OCI-LY7 (cell line): ENCODE measurements at regions not wholly inside any gene's neighbourhood (a gene's known extent, or its start where the extent isn't known, plus 50 kb on each side); places are given as distances from the start of the nearest gene placed in this dataset.

Experiments
- BruUV-seq: library from RNA; stranded (reverse); fragments of 400-500 nt; replicated peaks from 2 replicates; lab custom pipeline; 2021; lab: Mats Ljungman, UMichigan
- CTCF ChIA-PET: fragments of 300-600 bp; sonication (Branson Sonifier 250); formaldehyde crosslinking; loops from one replicate; lab custom pipeline; 2022; ENCODE audit warnings: antibody characterized with exemption; ENCODE audit not compliant: unreplicated experiment; lab: Charles Lee
- POLR2A ChIA-PET: fragments of 300-600 bp; sonication (Branson Sonifier 250); formaldehyde crosslinking; loops from one replicate; lab custom pipeline; 2022; ENCODE audit warnings: antibody characterized with exemption; lab: Charles Lee
- DNase-seq: peaks from one replicate; pipeline ENCODE4 v3.0.0-alpha.2; 2015; ENCODE audit warnings: low spot score
- H2AFZ ChIP-seq: fragments of 200-600 bp; sonication (generic), shearing (Covaris generic); 2 replicates; pipeline ENCODE4 v1.6.1; 2014; ENCODE audit warnings: mild to moderate bottlenecking, antibody characterized with exemption, low read length, moderate library complexity
- H3K27ac ChIP-seq: fragments of 200-600 bp; sonication (generic); 2 replicates; pipeline ENCODE4 v1.5.1; 2014; ENCODE audit warnings: mixed run types, low read depth, mild to moderate bottlenecking, moderate library complexity, low read length, inconsistent platforms; ENCODE audit not compliant: poor library complexity, severe bottlenecking
- H3K36me3 ChIP-seq: fragments of 200-600 bp; sonication (generic); 2 replicates; pipeline ENCODE4 v1.6.1; 2014; ENCODE audit warnings: mild to moderate bottlenecking, antibody characterized with exemption, low read length, moderate library complexity, mixed read lengths; ENCODE audit not compliant: insufficient read depth
- H3K4me1 ChIP-seq: fragments of 200-600 bp; sonication (generic); 2 replicates; pipeline ENCODE4 v1.5.1; 2014; ENCODE audit warnings: mild to moderate bottlenecking, low read length; ENCODE audit not compliant: insufficient read depth, poor library complexity, severe bottlenecking
- H3K4me2 ChIP-seq: fragments of 200-600 bp; sonication (generic); 2 replicates; pipeline ENCODE4 v1.6.1; 2014; ENCODE audit warnings: mild to moderate bottlenecking, low read length
- H3K4me3 ChIP-seq: fragments of 200-600 bp; sonication (generic); 2 replicates; pipeline ENCODE4 v1.5.1; 2014; ENCODE audit warnings: mild to moderate bottlenecking, low read depth, low read length; ENCODE audit not compliant: poor library complexity, severe bottlenecking
- H3K79me2 ChIP-seq: fragments of 200-600 bp; sonication (generic); 2 replicates; pipeline ENCODE4 v1.6.1; 2016; ENCODE audit warnings: low read depth, mild to moderate bottlenecking, low read length, moderate library complexity, mixed read lengths; ENCODE audit not compliant: insufficient read depth
- H3K9me2 ChIP-seq: fragments of 200-600 bp; sonication (generic); 2 replicates; pipeline ENCODE4 v1.6.1; 2016; ENCODE audit warnings: mild to moderate bottlenecking, low read length, mixed read lengths; ENCODE audit not compliant: insufficient read depth
- H3K9me3 ChIP-seq: fragments of 200-600 bp; sonication (generic); 2 replicates; pipeline ENCODE4 v1.6.1; 2014; ENCODE audit warnings: mild to moderate bottlenecking, mixed run types, low read length, mixed read lengths
- H4K20me1 ChIP-seq: fragments of 200-600 bp; sonication (generic); 2 replicates; pipeline ENCODE4 v1.6.1; 2014; ENCODE audit warnings: mild to moderate bottlenecking, antibody characterized with exemption, low read length, moderate library complexity, mixed read lengths; ENCODE audit not compliant: insufficient read depth
- EZH2phosphoT487 ChIP-seq: fragments of 200-600 bp; sonication (generic); IDR thresholded peaks from 2 replicates; pipeline ENCODE4 v1.6.1; 2018; ENCODE audit warnings: low read depth, borderline replicate concordance, mild to moderate bottlenecking, mixed run types, antibody characterized with exemption, low read length, moderate library complexity, mixed read lengths
- intact Hi-C: fragments of 100-400 bp; cut with micrococcal nuclease; formaldehyde crosslinking; loops from one replicate; pipeline ENCODE4 v1.10.0; 2022; ENCODE audit not compliant: unreplicated experiment
- TF ChIP-seq, protein P1 (sequence below): fragments of 200-600 bp; sonication (generic); conservative IDR thresholded peaks from 2 replicates; pipeline ENCODE4 v1.5.1; 2014; ENCODE audit warnings: mild to moderate bottlenecking, antibody characterized with exemption, low read length, moderate library complexity, mixed read lengths

GRCh38 chr1:157307491-157307890 lies 169.3 kb upstream of the ETV3 start:
- no peak overlapping the region for H3K4me2 ChIP-seq
- H4K20me1 ChIP-seq = no peaks in the 10 kb centered on the region
- no peaks in the 10 kb centered on the region for H3K79me2 ChIP-seq
- H3K4me1 ChIP-seq = no peaks in the 10 kb centered on the region
- no peaks in the 10 kb centered on the region for H3K9me2 ChIP-seq
- no peak overlapping the region for H3K4me3 ChIP-seq
- no peak overlapping the region for H3K27ac ChIP-seq
- no TSS peak for BruUV-seq
- CTCF ChIA-PET = interaction anchor here (0.6 kb wide), 1 partner anchor 129 kb away, joined by 3 read pairs; no protein-coding TSS in a partner anchor
- intact Hi-C loops = no loop called here
- TF ChIP-seq, protein P1, sequence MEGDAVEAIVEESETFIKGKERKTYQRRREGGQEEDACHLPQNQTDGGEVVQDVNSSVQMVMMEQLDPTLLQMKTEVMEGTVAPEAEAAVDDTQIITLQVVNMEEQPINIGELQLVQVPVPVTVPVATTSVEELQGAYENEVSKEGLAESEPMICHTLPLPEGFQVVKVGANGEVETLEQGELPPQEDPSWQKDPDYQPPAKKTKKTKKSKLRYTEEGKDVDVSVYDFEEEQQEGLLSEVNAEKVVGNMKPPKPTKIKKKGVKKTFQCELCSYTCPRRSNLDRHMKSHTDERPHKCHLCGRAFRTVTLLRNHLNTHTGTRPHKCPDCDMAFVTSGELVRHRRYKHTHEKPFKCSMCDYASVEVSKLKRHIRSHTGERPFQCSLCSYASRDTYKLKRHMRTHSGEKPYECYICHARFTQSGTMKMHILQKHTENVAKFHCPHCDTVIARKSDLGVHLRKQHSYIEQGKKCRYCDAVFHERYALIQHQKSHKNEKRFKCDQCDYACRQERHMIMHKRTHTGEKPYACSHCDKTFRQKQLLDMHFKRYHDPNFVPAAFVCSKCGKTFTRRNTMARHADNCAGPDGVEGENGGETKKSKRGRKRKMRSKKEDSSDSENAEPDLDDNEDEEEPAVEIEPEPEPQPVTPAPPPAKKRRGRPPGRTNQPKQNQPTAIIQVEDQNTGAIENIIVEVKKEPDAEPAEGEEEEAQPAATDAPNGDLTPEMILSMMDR = no peak
- TF ChIP-seq EZH2phosphoT487 = no peak
- no peaks in the 10 kb centered on the region for H3K9me3 ChIP-seq
- no peak overlapping the region for H2AFZ ChIP-seq
- POLR2A ChIA-PET = no interaction called here
- H3K36me3 ChIP-seq = no peaks in the 10 kb centered on the region
- DNase-seq = no peak

GRCh38 chr1:157306896-157307295 lies 168.7 kb upstream of the ETV3 start:
- BruUV-seq = no TSS peak
- Histone ChIP-seq H3K36me3 (no peaks in the 10 kb centered on the region), H3K27ac (no peak overlapping the region), H3K9me2 (no peaks in the 10 kb centered on the region), H3K4me1 (no peaks in the 10 kb centered on the region), H3K4me3 (no peak overlapping the region), H3K79me2 (no peaks in the 10 kb centered on the region), H3K9me3 (no peaks in the 10 kb centered on the region), H3K4me2 (no peak overlapping the region), H4K20me1 (no peaks in the 10 kb centered on the region), H2AFZ (no peak overlapping the region)
- intact Hi-C loops = no loop called here
- ChIA-PET POLR2A (no interaction called here), CTCF (no interaction called here)
- no peak for DNase-seq
- TF ChIP-seq EZH2phosphoT487 = no peak
- TF ChIP-seq, protein P1 = no peak

DNA sequence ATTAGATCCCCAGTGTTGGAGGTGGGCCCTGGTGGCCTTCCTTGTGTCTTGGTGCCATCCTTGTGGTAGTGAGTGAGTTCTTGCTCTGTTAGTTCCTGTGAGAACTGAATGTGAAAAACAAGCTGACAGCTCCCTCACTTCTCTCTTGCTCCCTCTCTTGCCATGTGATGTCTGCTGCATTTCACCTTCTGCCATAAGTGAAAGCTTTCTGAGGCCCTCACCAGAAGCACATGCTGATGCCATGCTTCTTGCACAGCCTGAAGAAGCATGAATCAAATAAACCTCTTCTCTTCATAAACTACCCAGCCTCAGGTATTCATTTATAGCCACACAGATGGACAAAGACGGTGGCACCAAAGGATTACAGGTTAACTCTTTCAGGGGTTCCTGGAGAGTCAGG lies 166.1 kb upstream of the ETV3 start:
- intact Hi-C loops = no loop called here
- Histone ChIP-seq H3K79me2 (no peaks in the 10 kb centered on the region), H4K20me1 (no peaks in the 10 kb centered on the region), H3K4me1 (no peaks in the 10 kb centered on the region), H3K27ac (no peak overlapping the region), H3K36me3 (no peaks in the 10 kb centered on the region), H3K4me3 (no peak overlapping the region), H3K9me3 (no peaks in the 10 kb centered on the region), H2AFZ (no peak overlapping the region), H3K9me2 (no peaks in the 10 kb centered on the region), H3K4me2 (no peak overlapping the region)
- no peak for DNase-seq
- no peak for TF ChIP-seq EZH2phosphoT487
- TF ChIP-seq, protein P1 = no peak
- BruUV-seq = no TSS peak
- CTCF ChIA-PET = no interaction called here
- POLR2A ChIA-PET = interaction anchor here (0.6 kb wide), 1 partner anchor 54 kb away, joined by 4 read pairs; no protein-coding TSS in a partner anchor
